D721Med (cell line): ENCODE measurements at regions not wholly inside any gene's neighbourhood (a gene's known extent, or its start where the extent isn't known, plus 50 kb on each side); places are given as distances from the start of the nearest gene placed in this dataset.

Experiments used
- DNase-seq: peaks from one replicate; pipeline ENCODE4 v3.0.0; 2011; ENCODE audit warnings: low spot score; ENCODE audit not compliant: insufficient read length
- FAIRE-seq: peaks from 2 replicates; lab custom pipeline; 2011; peaks lifted over from hg19 to GRCh38; lab: Jason Lieb, UNC
- CTCF ChIP-seq: IDR thresholded peaks from 2 replicates; pipeline ENCODE4 v1.5.1; 2012; ENCODE audit warnings: mild to moderate bottlenecking, control low read depth; ENCODE audit not compliant: insufficient read depth; ENCODE audit errors: missing control alignments

GRCh38 chr13:83621765-83622421 is 260.4 kb downstream of the SLITRK1 start:
- DNase-seq (no peak), FAIRE-seq (no peak)
- no peak for TF ChIP-seq CTCF

GRCh38 chr13:83620530-83621220 is 261.6 kb downstream of the SLITRK1 start:
- no peak for DNase-seq
- FAIRE-seq = no peak
- TF ChIP-seq CTCF = no peak

- DNase-seq (no peak), FAIRE-seq (no peak)
- TF ChIP-seq CTCF = no peak
Measured at GRCh38 chr13:83618966-83619365, 263.3 kb downstream of the SLITRK1 start.

GRCh38 chr13:83613524-83613923 is 268.8 kb downstream of the SLITRK1 start:
- no peak for TF ChIP-seq CTCF
- DNase-seq (no peak), FAIRE-seq (no peak)

- no peak for TF ChIP-seq CTCF
- FAIRE-seq = no peak
Measured at GRCh38 chr13:83601539-83601938, 280.7 kb downstream of the SLITRK1 start.

GRCh38 chr13:83592095-83592494 is 290.2 kb downstream of the SLITRK1 start:
- TF ChIP-seq CTCF = no peak
- FAIRE-seq (no peak), DNase-seq (no peak)

More at GRCh38 chr13:83601539-83601938, 280.7 kb downstream of the SLITRK1 start:
- no peak for DNase-seq

- no peak for DNase-seq
- TF ChIP-seq CTCF = no peak
- FAIRE-seq = no peak
Measured at GRCh38 chr13:83589814-83590213, 292.5 kb downstream of the SLITRK1 start.
